Calu3 (cell line): ENCODE measurements at regions not wholly inside any gene's neighbourhood (a gene's known extent, or its start where the extent isn't known, plus 50 kb on each side); places are given as distances from the start of the nearest gene placed in this dataset.
"Not testable (repeated sequence)": the region's sequence is repeated elsewhere in the genome, so short reads cannot be mapped to it uniquely, and the experiment has no call there.

Experiments used
- BruUV-seq: library from RNA; stranded (reverse); fragments of 400-500 nt; replicated peaks from 2 replicates; lab custom pipeline; 2021; lab: Mats Ljungman, UMichigan
- CTCF ChIA-PET: fragments of 300-600 bp; sonication (Branson Sonifier 250); formaldehyde crosslinking; loops from one replicate; lab custom pipeline; 2022; ENCODE audit warnings: antibody characterized with exemption; lab: Charles Lee
- DNase-seq: peaks from one replicate; pipeline ENCODE4 v3.0.0; 2022
- H3K27ac Mint-ChIP-seq: one replicate; pipeline ENCODE4 v1.8.0; 2022; ENCODE audit warnings: mixed read lengths; ENCODE audit not compliant: unreplicated experiment
- H3K27me3 Mint-ChIP-seq: one replicate; pipeline ENCODE4 v1.8.0; 2022; ENCODE audit warnings: mixed read lengths; ENCODE audit not compliant: unreplicated experiment
- H3K36me3 Mint-ChIP-seq: one replicate; pipeline ENCODE4 v1.8.0; 2022; ENCODE audit warnings: mild to moderate bottlenecking, moderate library complexity, mixed read lengths; ENCODE audit not compliant: insufficient read depth, unreplicated experiment
- H3K4me1 Mint-ChIP-seq: one replicate; pipeline ENCODE4 v1.8.0; 2022; ENCODE audit warnings: mild to moderate bottlenecking, low read depth, mixed read lengths; ENCODE audit not compliant: unreplicated experiment
- H3K4me3 Mint-ChIP-seq: one replicate; pipeline ENCODE4 v1.8.0; 2022; ENCODE audit warnings: mild to moderate bottlenecking, low read depth, moderate library complexity, mixed read lengths; ENCODE audit not compliant: unreplicated experiment
- H3K9me3 Mint-ChIP-seq: one replicate; pipeline ENCODE4 v1.8.0; 2022; ENCODE audit warnings: low read depth, mixed read lengths; ENCODE audit not compliant: unreplicated experiment
- CTCF ChIP-seq: fragments of 200-600 bp; IDR thresholded peaks from one replicate; pipeline ENCODE4 v1.8.0; 2022; ENCODE audit warnings: antibody characterized with exemption; ENCODE audit not compliant: unreplicated experiment
- intact Hi-C: fragments of 100-400 bp; cut with micrococcal nuclease; formaldehyde crosslinking; loops from one replicate; pipeline ENCODE4 v1.10.0; 2022; ENCODE audit not compliant: unreplicated experiment

DNA sequence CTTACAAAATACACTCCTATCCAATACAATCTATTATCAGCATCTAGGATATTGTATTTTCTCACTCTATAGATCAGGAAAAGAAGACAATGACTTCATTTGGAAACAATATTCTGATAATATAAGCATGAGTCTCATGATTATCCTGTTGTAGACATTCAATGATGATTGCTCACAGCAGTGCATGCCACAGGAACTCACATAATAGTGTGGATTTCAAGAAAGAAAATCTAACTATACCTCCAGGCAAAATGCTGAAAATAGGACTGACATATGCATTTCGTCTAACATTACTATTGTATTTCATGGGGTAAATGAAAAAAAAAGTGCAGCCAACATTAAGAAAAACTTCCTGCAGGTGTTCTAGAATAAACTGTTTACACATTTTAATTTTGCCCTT, 122.6 kb downstream of the POSTN start:
- no peaks in the 10 kb centered on the region for H3K27me3 Mint-ChIP-seq
- intact Hi-C loops, result no loop called here
- H3K9me3 Mint-ChIP-seq, result no peaks in the 10 kb centered on the region
- H3K4me3 Mint-ChIP-seq, result no peak overlapping the region
- DNase-seq, result no peak
- CTCF ChIA-PET, result no interaction called here
- no peaks in the 10 kb centered on the region for H3K36me3 Mint-ChIP-seq
- TF ChIP-seq CTCF, result no peak
- H3K4me1 Mint-ChIP-seq, result no peaks in the 10 kb centered on the region
- no TSS peak for BruUV-seq
- no peak overlapping the region for H3K27ac Mint-ChIP-seq

GRCh38 chr13:37475151-37475550, 123.4 kb downstream of the POSTN start:
- no peak for DNase-seq
- no peaks in the 10 kb centered on the region for H3K36me3 Mint-ChIP-seq
- CTCF ChIA-PET, result no interaction called here
- BruUV-seq, result no TSS peak
- no peaks in the 10 kb centered on the region for H3K27me3 Mint-ChIP-seq
- H3K27ac Mint-ChIP-seq, result no peak overlapping the region
- intact Hi-C loops, result no loop called here
- no peak overlapping the region for H3K4me3 Mint-ChIP-seq
- H3K4me1 Mint-ChIP-seq, result no peaks in the 10 kb centered on the region
- H3K9me3 Mint-ChIP-seq, result no peaks in the 10 kb centered on the region
- no peak for TF ChIP-seq CTCF

- intact Hi-C loops, result no loop called here
- Mint-ChIP-seq H3K4me1 (no peaks in the 10 kb centered on the region), H3K4me3 (no peak overlapping the region), H3K27ac (no peak overlapping the region), H3K9me3 (no peaks in the 10 kb centered on the region), H3K27me3 (no peaks in the 10 kb centered on the region), H3K36me3 (no peaks in the 10 kb centered on the region)
- no peak for DNase-seq
- no peak for TF ChIP-seq CTCF
- no TSS peak for BruUV-seq
- CTCF ChIA-PET, result no interaction called here
Measured at GRCh38 chr13:37473035-37473434, 125.5 kb downstream of the POSTN start.

- H3K27ac Mint-ChIP-seq, H3K9me3 Mint-ChIP-seq, H3K27me3 Mint-ChIP-seq, intact Hi-C loops, CTCF ChIA-PET, BruUV-seq, DNase-seq, H3K4me1 Mint-ChIP-seq, H3K4me3 Mint-ChIP-seq, H3K36me3 Mint-ChIP-seq: not testable (repeated sequence)
Measured at GRCh38 chr13:37472266-37472665, 126.3 kb downstream of the POSTN start.

GRCh38 chr13:37460166-37460565, 138.4 kb downstream of the POSTN start:
- DNase-seq, result no peak
- CTCF ChIA-PET, result no interaction called here
- no peak overlapping the region for H3K27ac Mint-ChIP-seq
- no peaks in the 10 kb centered on the region for H3K36me3 Mint-ChIP-seq
- BruUV-seq, result no TSS peak
- intact Hi-C loops, result no loop called here
- H3K4me3 Mint-ChIP-seq, result no peak overlapping the region
- no peaks in the 10 kb centered on the region for H3K4me1 Mint-ChIP-seq
- no peak for TF ChIP-seq CTCF
- no peaks in the 10 kb centered on the region for H3K27me3 Mint-ChIP-seq
- H3K9me3 Mint-ChIP-seq, result no peaks in the 10 kb centered on the region
